Esophagus squamous epithelium (tissue), 5 donors: ENCODE measurements at regions not wholly inside any gene's neighbourhood (a gene's known extent, or its start where the extent isn't known, plus 50 kb on each side); places are given as distances from the start of the nearest gene placed in this dataset.

Experiments used
- DNase-seq: peaks from one replicate; lab custom pipeline; 2025; lab: John Stamatoyannopoulos, UW
- H3K27ac ChIP-seq, 4 donors: fragments of 200-600 bp; sonication (generic); one replicate each; pipeline ENCODE4 v1.5.1; 2016 to 2019; ENCODE audit warnings: mild to moderate bottlenecking in 1 of 4
- H3K27me3 ChIP-seq, 4 donors: fragments of 200-600 bp; sonication (generic); 1 replicate in 3 of 4; 2 replicates in 1 of 4; pipeline versions ENCODE4 v1.5.1 to v1.6.0; 2017 to 2021; ENCODE audit warnings: antibody characterized with exemption in 1 of 4
- H3K36me3 ChIP-seq, 3 donors: fragments of 200-600 bp; sonication (generic); one replicate each; pipeline ENCODE4 v1.5.1; 2016 to 2019
- H3K4me1 ChIP-seq, 3 donors: fragments of 200-600 bp; sonication (generic); one replicate each; pipeline ENCODE4 v1.5.1; 2017 to 2019
- H3K4me3 ChIP-seq, 4 donors: fragments of 200-600 bp; sonication (generic); 1 replicate in 3 of 4; 2 replicates in 1 of 4; pipeline ENCODE4 v1.5.1; 2016 to 2019; ENCODE audit warnings: mild to moderate bottlenecking in 2 of 4, moderate library complexity in 1 of 4
- H3K9me3 ChIP-seq, 3 donors: fragments of 200-600 bp; sonication (generic); one replicate each; pipeline ENCODE4 v1.5.1; 2016 to 2019
- CTCF ChIP-seq, 6 experiments: fragments of 450-650 bp in 4 of 6; fragments of 200-600 bp in 2 of 6; sonication (generic) in 2 of 6; IDR thresholded peaks; one replicate each; pipeline ENCODE4 v1.5.1; 2016 to 2019; ENCODE audit warnings: antibody characterized with exemption in 6 of 6, mild to moderate bottlenecking in 4 of 6, moderate library complexity in 4 of 6
- POLR2A ChIP-seq, 4 donors: fragments of 450-650 bp; IDR thresholded peaks; one replicate each; pipeline ENCODE4 v1.6.1; 2017; ENCODE audit warnings: antibody characterized with exemption in 4 of 4, mild to moderate bottlenecking in 4 of 4, moderate library complexity in 3 of 4
- WGBS, 2 donors: methylation state at CpG; one replicate each; pipeline ENCODE4 v1.1.5; 2018; 5-methylcytosine and 5-hydroxymethylcytosine counted together
- intact Hi-C: fragments of 100-400 bp; cut with DNase I; formaldehyde crosslinking; loops from one replicate; pipeline ENCODE4 v1.15.0; 2022
- donor health status: DM: yes; HTN: yes; CAD: no.

GRCh38 chr6:98587555-98587954 is 246.8 kb upstream of the POU3F2 start:
- H3K4me1 ChIP-seq, result no peaks in the 10 kb centered on the region
- H3K4me3 ChIP-seq, result no peak overlapping the region
- WGBS, 2 donors, result 75 to 76% methylated on average over 4 of the region's 4 CpGs
- no peaks in the 10 kb centered on the region for H3K9me3 ChIP-seq
- no peaks in the 10 kb centered on the region for H3K36me3 ChIP-seq
- H3K27ac ChIP-seq, result no peak overlapping the region
- intact Hi-C loops, result no loop called here
- no peaks in the 10 kb centered on the region for H3K27me3 ChIP-seq
- no peak for DNase-seq
- no peak for TF ChIP-seq CTCF (IDR thresholded peaks at IDR 0.05)
- no peak for TF ChIP-seq POLR2A (IDR thresholded peaks at IDR 0.05)

GRCh38 chr6:98589536-98589935 is 244.8 kb upstream of the POU3F2 start:
- Histone ChIP-seq H3K4me3 (no peak overlapping the region), H3K9me3 (no peaks in the 10 kb centered on the region), H3K36me3 (no peaks in the 10 kb centered on the region), H3K27me3 (no peaks in the 10 kb centered on the region), H3K27ac (no peak overlapping the region), H3K4me1 (no peaks in the 10 kb centered on the region)
- DNase-seq, result no peak
- intact Hi-C loops, result no loop called here
- WGBS, 2 donors, result 36 to 56% methylated on average over 5 of the region's 5 CpGs
- TF ChIP-seq CTCF (IDR thresholded peaks at IDR 0.05), result no peak

- Histone ChIP-seq H3K36me3 (no peaks in the 10 kb centered on the region), H3K27ac (no peak overlapping the region), H3K4me1 (no peaks in the 10 kb centered on the region), H3K27me3 (no peaks in the 10 kb centered on the region), H3K9me3 (no peaks in the 10 kb centered on the region), H3K4me3 (no peak overlapping the region)
- intact Hi-C loops, result no loop called here
- 63 to 69% methylated on average over 3 of the region's 3 CpGs for WGBS, 2 donors
- no peak for TF ChIP-seq POLR2A (IDR thresholded peaks at IDR 0.05)
- TF ChIP-seq CTCF (IDR thresholded peaks at IDR 0.05), result no peak
- DNase-seq, result no peak
These were observed 244.2 kb upstream of the POU3F2 start for GRCh38 chr6:98590136-98590681.

- intact Hi-C loops, result no loop called here
- no peak for DNase-seq
These were observed 243.4 kb upstream of the POU3F2 start for GRCh38 chr6:98590997-98591396.

GRCh38 chr6:98593676-98594075 is 240.7 kb upstream of the POU3F2 start:
- Histone ChIP-seq H3K4me3 (no peak overlapping the region), H3K27me3 (no peaks in the 10 kb centered on the region), H3K4me1 (no peaks in the 10 kb centered on the region), H3K36me3 (no peaks in the 10 kb centered on the region), H3K9me3 (no peaks in the 10 kb centered on the region), H3K27ac (no peak overlapping the region)
- intact Hi-C loops, result no loop called here
- no peak for DNase-seq
- TF ChIP-seq CTCF (IDR thresholded peaks at IDR 0.05), result no peak
- no peak for TF ChIP-seq POLR2A (IDR thresholded peaks at IDR 0.05)
- WGBS, 2 donors, result 58 to 79% methylated on average over 2 of the region's 2 CpGs

More at GRCh38 chr6:98590997-98591396, 243.4 kb upstream of the POU3F2 start:
- TF ChIP-seq CTCF (IDR thresholded peaks at IDR 0.05) (no peak), POLR2A (IDR thresholded peaks at IDR 0.05) (no peak)
- Histone ChIP-seq H3K36me3 (no peaks in the 10 kb centered on the region), H3K27me3 (no peaks in the 10 kb centered on the region), H3K27ac (no peak overlapping the region), H3K9me3 (no peaks in the 10 kb centered on the region), H3K4me1 (no peaks in the 10 kb centered on the region), H3K4me3 (no peak overlapping the region)
- 16 to 39% methylated on average over 2 of the region's 2 CpGs for WGBS, 2 donors
